Activated naive CD4-positive, alpha-beta T cell treated with anti-CD3 and anti-CD28 coated beads, Interleukin-2, amount 50 U/mL, for 24 hours (primary cell): ENCODE measurements at regions not wholly inside any gene's neighbourhood (a gene's known extent, or its start where the extent isn't known, plus 50 kb on each side); places are given as distances from the start of the nearest gene placed in this dataset.
"Not testable (repeated sequence)": the region's sequence is repeated elsewhere in the genome, so short reads cannot be mapped to it uniquely, and the experiment has no call there.

Experiments used
- H3K27ac Mint-ChIP-seq: one replicate; pipeline ENCODE4 v1.8.0; 2021; ENCODE audit warnings: mild to moderate bottlenecking, mixed read lengths
- H3K27me3 Mint-ChIP-seq: one replicate; pipeline ENCODE4 v1.8.0; 2021; ENCODE audit warnings: mixed read lengths
- H3K36me3 Mint-ChIP-seq: one replicate; pipeline ENCODE4 v1.8.0; 2021; ENCODE audit warnings: mixed read lengths
- H3K4me1 Mint-ChIP-seq: one replicate; pipeline ENCODE4 v1.8.0; 2021; ENCODE audit warnings: mixed read lengths
- H3K4me3 Mint-ChIP-seq: one replicate; pipeline ENCODE4 v1.8.0; 2021; ENCODE audit warnings: mild to moderate bottlenecking, mixed read lengths
- H3K9me3 Mint-ChIP-seq: one replicate; pipeline ENCODE4 v1.8.0; 2021; ENCODE audit warnings: mixed read lengths

- H3K4me3 Mint-ChIP-seq = no peak overlapping the region
- no peaks in the 10 kb centered on the region for H3K9me3 Mint-ChIP-seq
- H3K27ac Mint-ChIP-seq = no peak overlapping the region
- no peaks in the 10 kb centered on the region for H3K36me3 Mint-ChIP-seq
- peaks cover 4% of the 10 kb centered on the region for H3K4me1 Mint-ChIP-seq
- no peaks in the 10 kb centered on the region for H3K27me3 Mint-ChIP-seq
Observed at GRCh38 chr2:160747501-160748170, 254.0 kb upstream of the RBMS1 start.

- Mint-ChIP-seq H3K4me1 (peaks cover 5% of the 10 kb centered on the region), H3K36me3 (peaks cover 2% of the 10 kb centered on the region), H3K9me3 (no peaks in the 10 kb centered on the region), H3K27ac (no peak overlapping the region), H3K27me3 (no peaks in the 10 kb centered on the region), H3K4me3 (no peak overlapping the region)
Observed at GRCh38 chr2:160751021-160751420, 257.4 kb upstream of the RBMS1 start.

- peaks cover 5% of the 10 kb centered on the region for H3K4me1 Mint-ChIP-seq
Observed at GRCh38 chr2:160752475-160753330, 259.1 kb upstream of the RBMS1 start.

GRCh38 chr2:160753331-160753654 lies 259.7 kb upstream of the RBMS1 start:
- no peaks in the 10 kb centered on the region for H3K27me3 Mint-ChIP-seq
- H3K36me3 Mint-ChIP-seq = peaks cover 2% of the 10 kb centered on the region
- H3K9me3 Mint-ChIP-seq = no peaks in the 10 kb centered on the region
- peaks cover 5% of the 10 kb centered on the region for H3K4me1 Mint-ChIP-seq
- no peak overlapping the region for H3K4me3 Mint-ChIP-seq
- H3K27ac Mint-ChIP-seq = no peak overlapping the region

More at GRCh38 chr2:160752475-160753330, 259.1 kb upstream of the RBMS1 start:
- Mint-ChIP-seq H3K36me3 (peaks cover 2% of the 10 kb centered on the region), H3K9me3 (no peaks in the 10 kb centered on the region), H3K27ac (no peak overlapping the region), H3K27me3 (no peaks in the 10 kb centered on the region), H3K4me3 (no peak overlapping the region)

GRCh38 chr2:160753960-160754359 lies 260.4 kb upstream of the RBMS1 start:
- no peaks in the 10 kb centered on the region for H3K27me3 Mint-ChIP-seq
- peaks cover 2% of the 10 kb centered on the region for H3K36me3 Mint-ChIP-seq
- no peak overlapping the region for H3K4me3 Mint-ChIP-seq
- no peak overlapping the region for H3K27ac Mint-ChIP-seq
- peaks cover 5% of the 10 kb centered on the region for H3K4me1 Mint-ChIP-seq
- no peaks in the 10 kb centered on the region for H3K9me3 Mint-ChIP-seq

GRCh38 chr2:160756481-160756880 lies 262.9 kb upstream of the RBMS1 start:
- Mint-ChIP-seq H3K9me3 (no peaks in the 10 kb centered on the region), H3K27me3 (no peaks in the 10 kb centered on the region), H3K36me3 (peaks cover 4% of the 10 kb centered on the region), H3K4me3 (no peak overlapping the region), H3K4me1 (peaks cover 5% of the 10 kb centered on the region), H3K27ac (no peak overlapping the region)

GRCh38 chr2:160762493-160763128 lies 269.0 kb upstream of the RBMS1 start:
- H3K36me3 Mint-ChIP-seq, H3K4me1 Mint-ChIP-seq, H3K4me3 Mint-ChIP-seq, H3K27ac Mint-ChIP-seq, H3K27me3 Mint-ChIP-seq, H3K9me3 Mint-ChIP-seq: not testable (repeated sequence)

- H3K27ac Mint-ChIP-seq = no peak overlapping the region
- no peaks in the 10 kb centered on the region for H3K27me3 Mint-ChIP-seq
- H3K36me3 Mint-ChIP-seq = peaks cover 8% of the 10 kb centered on the region
- peaks cover 11% of the 10 kb centered on the region for H3K9me3 Mint-ChIP-seq
- no peak overlapping the region for H3K4me3 Mint-ChIP-seq
- H3K4me1 Mint-ChIP-seq = no peaks in the 10 kb centered on the region
Observed at GRCh38 chr2:160783474-160783873, 289.9 kb upstream of the RBMS1 start.

GRCh38 chr2:160784034-160784433 lies 290.4 kb upstream of the RBMS1 start:
- no peak overlapping the region for H3K27ac Mint-ChIP-seq
- H3K4me1 Mint-ChIP-seq = no peaks in the 10 kb centered on the region
- H3K36me3 Mint-ChIP-seq = peaks cover 7% of the 10 kb centered on the region
- no peak overlapping the region for H3K4me3 Mint-ChIP-seq
- H3K27me3 Mint-ChIP-seq = no peaks in the 10 kb centered on the region
- peaks cover 5% of the 10 kb centered on the region for H3K9me3 Mint-ChIP-seq

GRCh38 chr2:160790738-160791137 lies 297.1 kb upstream of the RBMS1 start:
- Mint-ChIP-seq H3K36me3 (no peaks in the 10 kb centered on the region), H3K4me1 (no peaks in the 10 kb centered on the region), H3K27me3 (no peaks in the 10 kb centered on the region), H3K9me3 (no peaks in the 10 kb centered on the region), H3K4me3 (no peak overlapping the region), H3K27ac (no peak overlapping the region)

- H3K4me3 Mint-ChIP-seq = no peak overlapping the region
- H3K9me3 Mint-ChIP-seq = no peaks in the 10 kb centered on the region
- H3K36me3 Mint-ChIP-seq = no peaks in the 10 kb centered on the region
- H3K27me3 Mint-ChIP-seq = no peaks in the 10 kb centered on the region
- H3K27ac Mint-ChIP-seq = no peak overlapping the region
- no peaks in the 10 kb centered on the region for H3K4me1 Mint-ChIP-seq
Observed at GRCh38 chr2:160791884-160792283, 298.3 kb upstream of the RBMS1 start.

GRCh38 chr2:160792837-160793236 lies 299.2 kb upstream of the RBMS1 start:
- no peak overlapping the region for H3K4me3 Mint-ChIP-seq
- no peaks in the 10 kb centered on the region for H3K4me1 Mint-ChIP-seq
- no peaks in the 10 kb centered on the region for H3K27me3 Mint-ChIP-seq
- no peaks in the 10 kb centered on the region for H3K36me3 Mint-ChIP-seq
- H3K9me3 Mint-ChIP-seq = no peaks in the 10 kb centered on the region
- no peak overlapping the region for H3K27ac Mint-ChIP-seq

GRCh38 chr2:160794926-160795325 lies 301.3 kb upstream of the RBMS1 start:
- H3K27ac Mint-ChIP-seq = no peak overlapping the region
- H3K4me1 Mint-ChIP-seq = no peaks in the 10 kb centered on the region
- no peak overlapping the region for H3K4me3 Mint-ChIP-seq
- H3K27me3 Mint-ChIP-seq = no peaks in the 10 kb centered on the region
- no peaks in the 10 kb centered on the region for H3K36me3 Mint-ChIP-seq
- peaks cover 6% of the 10 kb centered on the region for H3K9me3 Mint-ChIP-seq

- Mint-ChIP-seq H3K36me3 (no peaks in the 10 kb centered on the region), H3K27me3 (no peaks in the 10 kb centered on the region), H3K27ac (no peak overlapping the region), H3K4me1 (peaks cover 7% of the 10 kb centered on the region), H3K9me3 (peaks cover 8% of the 10 kb centered on the region), H3K4me3 (no peak overlapping the region)
Observed at GRCh38 chr2:160803881-160804280, 310.3 kb upstream of the RBMS1 start.

GRCh38 chr2:160810406-160810805 lies 316.8 kb upstream of the RBMS1 start:
- H3K27ac Mint-ChIP-seq = no peak overlapping the region
- H3K36me3 Mint-ChIP-seq = no peaks in the 10 kb centered on the region
- peaks cover 3% of the 10 kb centered on the region for H3K9me3 Mint-ChIP-seq
- no peaks in the 10 kb centered on the region for H3K4me1 Mint-ChIP-seq
- no peaks in the 10 kb centered on the region for H3K27me3 Mint-ChIP-seq
- H3K4me3 Mint-ChIP-seq = no peak overlapping the region

GRCh38 chr2:160812830-160813505 lies 319.4 kb upstream of the RBMS1 start:
- H3K27me3 Mint-ChIP-seq = no peaks in the 10 kb centered on the region
- H3K4me3 Mint-ChIP-seq = no peak overlapping the region
- H3K36me3 Mint-ChIP-seq = no peaks in the 10 kb centered on the region
- no peaks in the 10 kb centered on the region for H3K9me3 Mint-ChIP-seq
- H3K27ac Mint-ChIP-seq = no peak overlapping the region
- H3K4me1 Mint-ChIP-seq = no peaks in the 10 kb centered on the region
